ENCODE measurements at regions not wholly inside any gene's neighbourhood (a gene's known extent, or its start where the extent isn't known, plus 50 kb on each side); places are given as distances from the start of the nearest gene placed in this dataset.

DNA sequence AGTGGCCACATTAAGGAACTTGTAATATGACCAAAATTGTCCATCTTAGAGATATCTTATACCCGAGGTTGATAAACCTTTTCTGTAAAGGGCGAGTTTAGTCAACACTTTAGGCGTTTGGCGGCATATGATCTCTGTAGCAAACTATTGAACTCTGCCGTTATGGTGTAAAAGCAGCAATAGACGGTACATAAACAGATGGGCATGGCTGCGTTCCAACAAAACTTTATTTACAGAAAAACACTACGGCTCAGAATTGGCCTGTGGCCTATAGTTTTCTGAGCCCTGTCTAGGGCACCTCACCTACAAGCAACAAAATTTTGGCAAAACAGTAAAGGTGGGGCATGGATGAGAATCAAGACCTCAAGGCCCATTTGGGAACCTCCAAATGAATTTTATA lies 121.9 kb upstream of the HAAO start:
- TF ChIP-seq EZH2phosphoT487 (IDR thresholded peaks at IDR 0.05; ENCODE audit: borderline replicate concordance): no peak
- TF ChIP-seq, protein P1, sequence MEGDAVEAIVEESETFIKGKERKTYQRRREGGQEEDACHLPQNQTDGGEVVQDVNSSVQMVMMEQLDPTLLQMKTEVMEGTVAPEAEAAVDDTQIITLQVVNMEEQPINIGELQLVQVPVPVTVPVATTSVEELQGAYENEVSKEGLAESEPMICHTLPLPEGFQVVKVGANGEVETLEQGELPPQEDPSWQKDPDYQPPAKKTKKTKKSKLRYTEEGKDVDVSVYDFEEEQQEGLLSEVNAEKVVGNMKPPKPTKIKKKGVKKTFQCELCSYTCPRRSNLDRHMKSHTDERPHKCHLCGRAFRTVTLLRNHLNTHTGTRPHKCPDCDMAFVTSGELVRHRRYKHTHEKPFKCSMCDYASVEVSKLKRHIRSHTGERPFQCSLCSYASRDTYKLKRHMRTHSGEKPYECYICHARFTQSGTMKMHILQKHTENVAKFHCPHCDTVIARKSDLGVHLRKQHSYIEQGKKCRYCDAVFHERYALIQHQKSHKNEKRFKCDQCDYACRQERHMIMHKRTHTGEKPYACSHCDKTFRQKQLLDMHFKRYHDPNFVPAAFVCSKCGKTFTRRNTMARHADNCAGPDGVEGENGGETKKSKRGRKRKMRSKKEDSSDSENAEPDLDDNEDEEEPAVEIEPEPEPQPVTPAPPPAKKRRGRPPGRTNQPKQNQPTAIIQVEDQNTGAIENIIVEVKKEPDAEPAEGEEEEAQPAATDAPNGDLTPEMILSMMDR (conservative IDR thresholded peaks at IDR 0.05; ENCODE audit: low read length): no peak

Data from Loucy (cell line).